HuH-7 (cell line): ENCODE measurements at regions not wholly inside any gene's neighbourhood (a gene's known extent, or its start where the extent isn't known, plus 50 kb on each side); places are given as distances from the start of the nearest gene placed in this dataset.
A peak's percentile ranks its signal among the peaks of the same experiment; 100 is the strongest.

Source experiments
- DNase-seq: peaks from one replicate; pipeline ENCODE4 v3.0.0; 2011; ENCODE audit warnings: low spot score

GRCh38 chr5:4640795-4641194 lies 499.3 kb upstream of the ADAMTS16 start:
- no peak for DNase-seq

GRCh38 chr5:4642525-4642924 lies 497.6 kb upstream of the ADAMTS16 start:
- no peak for DNase-seq

- DNase-seq, result no peak
Observed at GRCh38 chr5:4643190-4643589, 496.9 kb upstream of the ADAMTS16 start.

- DNase-seq, result no peak
Observed at GRCh38 chr5:4643960-4644359, 496.2 kb upstream of the ADAMTS16 start.

GRCh38 chr5:4646715-4647375 lies 493.3 kb upstream of the ADAMTS16 start:
- DNase-seq, result no peak

- no peak for DNase-seq
Observed at GRCh38 chr5:4647955-4648354, 492.2 kb upstream of the ADAMTS16 start.

GRCh38 chr5:4651806-4652565 lies 488.1 kb upstream of the ADAMTS16 start:
- no peak for DNase-seq

- no peak for DNase-seq
Observed at GRCh38 chr5:4653475-4653874, 486.7 kb upstream of the ADAMTS16 start.

- DNase-seq, result no peak
Observed at GRCh38 chr5:4659851-4660250, 480.3 kb upstream of the ADAMTS16 start.

- no peak for DNase-seq
Observed at GRCh38 chr5:4661326-4661725, 478.8 kb upstream of the ADAMTS16 start.

GRCh38 chr5:4661836-4662235 lies 478.3 kb upstream of the ADAMTS16 start:
- DNase-seq, result no peak

GRCh38 chr5:4662756-4663155 lies 477.4 kb upstream of the ADAMTS16 start:
- DNase-seq, result no peak

- no peak for DNase-seq
Observed at GRCh38 chr5:4665911-4666310, 474.2 kb upstream of the ADAMTS16 start.

GRCh38 chr5:4674166-4674565 lies 466.0 kb upstream of the ADAMTS16 start:
- DNase-seq, result no peak

- no peak for DNase-seq
Observed at GRCh38 chr5:4676934-4677333, 463.2 kb upstream of the ADAMTS16 start.

GRCh38 chr5:4684946-4685345 lies 455.2 kb upstream of the ADAMTS16 start:
- DNase-seq, result no peak

GRCh38 chr5:4698596-4698995 lies 441.5 kb upstream of the ADAMTS16 start:
- DNase-seq, result no peak

- DNase-seq, result no peak
Observed at GRCh38 chr5:4699592-4699991, 440.5 kb upstream of the ADAMTS16 start.

- peak; percentile 0 for DNase-seq
Observed at GRCh38 chr5:4700069-4700468, 440.1 kb upstream of the ADAMTS16 start.

- DNase-seq, result no peak
Observed at GRCh38 chr5:4700871-4701270, 439.3 kb upstream of the ADAMTS16 start.

- DNase-seq, result no peak
Observed at GRCh38 chr5:4703931-4704458, 436.1 kb upstream of the ADAMTS16 start.

GRCh38 chr5:4704951-4705350 lies 435.2 kb upstream of the ADAMTS16 start:
- no peak for DNase-seq

GRCh38 chr5:4716781-4717180 lies 423.3 kb upstream of the ADAMTS16 start:
- DNase-seq, result no peak

- DNase-seq, result no peak
Observed at GRCh38 chr5:4717446-4717845, 422.7 kb upstream of the ADAMTS16 start.
